ENCODE measurements at regions not wholly inside any gene's neighbourhood (a gene's known extent, or its start where the extent isn't known, plus 50 kb on each side); places are given as distances from the start of the nearest gene placed in this dataset.

GRCh38 chr5:7978991-7979390 lies 110.0 kb downstream of the MTRR start:
- TF ChIP-seq POLR2A (IDR thresholded peaks at IDR 0.05) (no peak), CTCF (IDR thresholded peaks at IDR 0.05) (no peak)

Data from heart left ventricle (tissue), 13 donors.